Activated CD8-positive, alpha-beta memory T cell treated with anti-CD3 and anti-CD28 coated beads, Interleukin-2, amount 50 U/mL, for 24 hours (primary cell): ENCODE measurements at regions not wholly inside any gene's neighbourhood (a gene's known extent, or its start where the extent isn't known, plus 50 kb on each side); places are given as distances from the start of the nearest gene placed in this dataset.
"Not testable (repeated sequence)": the region's sequence is repeated elsewhere in the genome, so short reads cannot be mapped to it uniquely, and the experiment has no call there.

Experiments
- DNase-seq: peaks from one replicate; pipeline ENCODE4 v3.0.0-alpha.2; 2020; ENCODE audit errors: extremely low read depth

- no peak for DNase-seq
These were observed 1004.4 kb upstream of the ALCAM start for GRCh38 chr3:104362319-104362718.

DNA sequence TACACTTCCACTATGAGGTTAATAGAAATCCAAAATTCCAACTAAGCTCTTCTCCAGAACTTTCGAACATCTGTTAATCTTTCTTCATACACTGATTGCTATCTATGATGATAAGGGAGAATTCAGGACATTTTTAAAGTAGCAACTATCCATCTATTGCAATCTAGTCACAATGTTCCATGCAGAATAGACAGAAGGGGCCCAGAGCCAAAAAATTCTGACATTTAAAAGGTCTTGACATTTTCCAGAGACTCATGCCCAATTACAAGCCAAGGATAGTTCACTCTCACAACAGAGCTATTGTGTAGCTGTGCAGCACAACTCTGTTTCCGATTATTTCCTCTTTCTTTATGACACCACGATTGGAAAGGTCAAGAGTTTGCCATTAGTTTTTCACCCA, 999.7 kb upstream of the ALCAM start:
- DNase-seq: no peak

DNA sequence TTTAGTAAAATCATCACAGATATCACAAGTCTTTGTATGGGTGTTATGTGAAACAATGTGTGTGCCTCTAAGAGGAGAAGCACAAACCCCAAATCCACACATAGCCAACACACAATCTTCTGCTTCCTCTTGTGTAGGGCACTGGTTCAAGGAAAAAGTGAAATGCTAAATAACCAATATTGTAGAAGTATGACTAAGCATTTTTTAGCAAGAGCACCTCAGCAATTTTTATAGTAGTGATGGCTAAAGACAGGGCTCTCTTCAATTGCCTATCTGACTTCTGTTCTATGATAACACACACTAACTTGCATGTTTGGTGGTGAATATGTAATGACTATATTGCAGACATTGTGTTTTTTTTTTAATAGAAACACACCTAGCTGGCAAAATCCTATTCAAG, 997.9 kb upstream of the ALCAM start:
- no peak for DNase-seq

DNA sequence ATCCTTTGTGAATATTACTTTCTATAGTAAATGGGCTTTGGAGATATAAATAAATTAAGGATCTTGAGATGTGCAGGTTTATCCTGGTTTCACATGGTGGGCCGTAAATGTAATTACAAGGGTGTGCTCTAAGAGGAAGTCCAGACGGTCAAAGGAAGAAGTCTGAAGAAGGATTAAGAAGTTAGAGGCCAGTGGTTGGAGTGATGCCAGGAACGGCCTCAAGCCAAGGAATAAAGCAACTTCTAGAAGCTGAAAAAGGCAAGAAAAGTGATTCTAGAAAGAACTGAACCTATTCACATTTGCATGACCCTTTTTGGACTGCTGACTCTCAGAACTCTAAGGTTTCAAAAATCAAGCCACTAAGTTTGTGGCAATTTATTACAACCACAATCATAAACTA, 981.3 kb upstream of the ALCAM start:
- DNase-seq: no peak

- no peak for DNase-seq
These were observed 978.1 kb upstream of the ALCAM start for GRCh38 chr3:104388619-104389018.

DNA sequence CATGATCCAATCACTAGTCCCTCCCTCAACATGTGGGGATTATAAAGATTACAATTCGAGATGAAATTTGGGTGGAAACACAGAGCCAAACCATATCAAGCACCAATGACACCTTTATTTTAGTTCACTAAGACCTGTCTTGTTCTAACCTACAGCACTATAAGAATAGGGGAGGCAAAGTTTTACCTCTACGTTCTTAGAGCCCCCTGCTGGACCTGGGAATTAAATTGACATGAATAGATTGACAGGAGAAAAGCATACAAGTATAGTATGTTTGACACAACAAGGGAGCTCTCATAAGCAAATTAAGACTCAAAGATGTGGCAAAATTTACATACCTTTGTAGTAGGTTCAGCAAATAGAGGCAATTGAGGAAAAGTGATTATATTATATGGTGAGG, 974.4 kb upstream of the ALCAM start:
- DNase-seq: no peak

- DNase-seq: no peak
These were observed 969.6 kb upstream of the ALCAM start for GRCh38 chr3:104396974-104397669.

DNA sequence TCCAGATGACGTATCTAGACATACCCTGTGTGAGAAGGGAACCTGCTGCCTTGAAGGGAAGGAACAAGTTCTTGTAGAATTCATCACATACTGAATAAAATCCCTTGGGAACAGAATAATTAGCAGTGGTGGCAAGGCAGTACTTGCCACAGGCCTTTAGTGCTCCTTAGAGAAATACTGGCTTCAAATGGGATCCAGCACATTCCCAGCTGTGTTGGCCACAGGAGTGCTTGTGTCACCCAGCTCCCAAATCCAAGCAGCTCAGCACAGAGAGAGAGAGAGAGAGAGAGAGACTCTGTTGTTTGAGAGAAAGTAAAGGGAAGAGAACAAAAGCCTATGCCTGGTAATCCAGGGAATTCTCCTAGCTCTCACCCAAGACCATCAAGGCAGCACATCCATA, 969.0 kb upstream of the ALCAM start:
- DNase-seq: no peak

DNA sequence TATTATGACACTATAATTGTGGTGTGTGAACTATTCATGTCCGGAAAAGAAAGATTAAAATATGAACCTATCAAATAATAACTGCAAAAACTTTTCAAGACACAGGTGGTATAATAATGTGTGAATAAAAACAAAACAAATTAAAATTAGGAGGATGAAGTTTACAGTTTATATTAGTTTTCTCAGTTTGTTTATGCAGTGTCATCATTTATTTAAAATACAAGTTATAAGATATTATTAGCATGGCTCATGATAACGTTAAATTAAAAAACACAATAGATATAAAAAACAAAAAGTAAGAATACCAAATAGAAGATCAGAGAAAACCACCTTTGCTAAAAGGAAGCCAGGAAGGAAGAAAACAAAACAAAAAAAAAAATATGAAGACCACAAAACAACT, 963.8 kb upstream of the ALCAM start:
- DNase-seq: no peak

DNA sequence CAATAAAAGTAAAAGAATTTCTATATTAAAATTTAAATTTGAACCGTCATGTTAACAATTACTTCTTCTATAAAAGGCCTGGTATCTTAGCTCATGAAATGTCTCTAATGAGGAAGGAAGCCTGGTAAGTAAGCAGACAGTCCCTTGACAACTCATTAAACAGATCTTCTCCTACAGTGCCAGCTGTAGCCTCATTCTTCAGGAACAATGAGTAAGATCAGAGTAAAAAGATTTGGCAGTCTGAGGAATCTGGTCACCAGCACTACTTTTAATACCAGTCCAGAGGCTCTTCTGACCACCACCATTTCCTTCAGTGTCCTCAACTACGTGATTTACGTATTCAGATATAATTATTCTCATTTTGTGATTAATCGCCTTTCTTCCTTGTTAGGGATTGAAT, 955.0 kb upstream of the ALCAM start:
- DNase-seq: no peak

DNA sequence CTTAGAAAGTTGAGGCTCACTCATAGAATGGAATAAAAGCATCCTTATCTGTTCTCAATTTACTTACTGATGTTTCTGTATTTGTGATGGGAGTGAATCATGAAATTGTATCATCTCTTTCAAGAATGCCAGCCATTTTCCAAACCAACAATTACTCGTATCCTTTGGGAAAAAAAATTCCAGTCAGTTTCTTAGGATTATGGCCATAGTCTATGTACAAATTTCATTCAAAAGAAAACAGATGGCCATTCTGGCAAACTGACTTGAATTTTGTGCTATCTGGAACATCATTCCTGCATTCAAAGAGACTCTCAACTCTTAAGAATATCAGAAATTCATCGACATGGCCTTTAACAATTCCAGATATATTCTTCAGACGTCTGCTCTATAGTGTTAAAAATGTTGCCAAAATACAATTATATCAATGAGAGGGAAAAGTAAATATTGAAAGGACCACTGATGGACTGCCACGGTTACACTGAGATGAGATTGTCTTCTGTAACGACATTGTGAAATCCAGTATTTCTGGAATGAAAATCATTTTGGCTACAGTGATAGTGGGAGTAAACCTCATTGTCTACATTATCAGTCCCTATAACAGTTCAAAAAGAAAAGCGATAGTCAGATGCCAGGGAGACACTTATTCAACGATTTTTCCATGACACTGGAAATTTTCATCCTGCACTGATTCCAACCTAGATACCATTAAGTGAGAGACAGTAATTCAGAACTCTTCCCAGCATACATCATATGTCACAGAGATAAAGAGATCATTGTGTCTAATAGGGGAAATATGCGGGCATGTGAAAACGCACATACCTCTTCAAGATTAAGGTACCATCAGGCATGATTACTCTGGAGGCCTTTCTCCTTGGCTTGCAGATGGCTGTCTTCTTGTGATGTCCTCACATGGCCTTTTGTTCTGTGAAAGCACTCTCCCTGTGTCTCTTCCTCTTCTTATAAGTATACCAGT, 953.8 kb upstream of the ALCAM start:
- no peak for DNase-seq

DNA sequence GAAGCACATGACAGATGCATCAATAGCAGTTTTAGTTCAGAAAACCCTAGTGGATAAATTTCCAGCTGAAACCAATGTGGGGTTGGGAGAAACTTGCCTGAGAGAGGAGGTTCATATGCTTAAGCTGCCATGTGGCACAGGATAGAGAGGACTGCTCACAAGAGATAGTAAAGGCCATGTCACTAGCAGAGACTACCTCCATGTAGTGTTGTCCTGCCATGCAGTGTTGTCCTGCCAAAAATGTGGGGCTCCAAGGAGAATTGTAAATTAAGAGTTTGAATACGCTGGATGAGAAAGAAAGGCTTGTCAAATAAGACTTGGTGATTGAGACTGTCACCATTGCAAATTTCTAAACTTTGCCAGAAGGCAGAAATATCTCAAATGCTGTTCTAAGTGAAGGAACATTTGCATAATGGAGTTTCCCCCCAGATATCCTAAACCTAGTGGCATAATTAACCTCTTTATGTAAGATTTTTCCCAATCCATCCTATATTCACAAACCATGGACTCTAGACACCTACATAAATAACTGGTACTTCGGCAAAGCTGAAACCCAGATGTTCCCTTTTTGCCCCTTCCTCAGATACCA, 938.3 kb upstream of the ALCAM start:
- DNase-seq: no peak

- no peak for DNase-seq
These were observed 937.0 kb upstream of the ALCAM start for GRCh38 chr3:104429727-104430126.

DNA sequence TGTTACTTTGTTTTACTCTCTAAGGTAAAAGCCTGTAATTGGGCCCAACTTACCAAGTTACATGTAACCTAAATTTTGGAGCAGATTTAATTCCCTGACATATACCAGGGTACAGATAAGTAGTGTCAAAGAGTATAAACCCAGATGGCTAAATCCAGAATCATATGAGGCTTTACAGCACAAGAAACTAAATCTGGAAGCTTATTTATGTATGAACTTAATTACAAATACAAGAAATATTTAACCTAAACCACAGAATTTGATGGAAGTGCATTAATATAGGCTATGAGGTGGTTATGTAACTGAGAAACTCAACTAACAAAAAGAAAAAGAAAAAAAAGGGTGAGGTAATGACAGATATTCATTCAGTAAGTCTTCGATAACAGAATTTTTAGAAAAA, 930.2 kb upstream of the ALCAM start:
- no peak for DNase-seq

- DNase-seq: no peak
These were observed 929.5 kb upstream of the ALCAM start for GRCh38 chr3:104437131-104437750.

DNA sequence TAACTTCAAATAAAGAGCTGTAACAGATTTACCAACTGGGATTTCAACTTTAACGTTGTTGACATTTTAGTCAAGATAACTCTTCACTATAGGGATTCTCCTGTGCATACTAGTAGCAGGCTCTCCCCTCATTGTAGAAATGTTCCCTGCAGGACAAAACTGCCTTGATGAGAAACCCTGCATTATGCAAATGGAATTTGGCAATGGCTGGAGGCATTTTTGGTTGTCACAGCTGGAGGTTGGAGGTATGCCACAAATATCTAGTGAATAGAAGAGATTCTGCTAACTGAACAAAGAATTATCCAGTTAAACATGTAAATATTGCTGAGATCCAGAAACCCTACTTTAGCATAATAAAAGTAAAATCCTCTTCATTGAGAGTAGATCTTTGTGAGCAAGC, 928.8 kb upstream of the ALCAM start:
- no peak for DNase-seq

DNA sequence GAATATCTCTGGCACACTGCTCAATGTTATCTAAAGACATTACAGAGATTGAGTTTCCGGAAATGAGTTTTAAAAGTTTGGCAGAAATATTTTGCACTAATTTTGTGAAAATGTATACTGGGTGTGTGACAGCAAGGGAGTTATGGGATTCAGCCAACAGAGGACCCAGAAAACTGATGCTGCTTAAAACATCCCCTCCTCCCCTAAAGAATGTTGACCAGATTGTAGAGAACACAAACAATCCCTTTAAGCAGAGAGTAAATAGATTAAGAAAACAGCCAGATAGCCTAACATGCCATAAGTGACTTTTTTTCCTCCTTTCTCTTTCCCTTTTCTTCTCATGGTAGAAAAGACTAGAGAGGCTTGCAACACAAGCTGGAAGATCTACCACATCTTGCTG, 928.0 kb upstream of the ALCAM start:
- DNase-seq: no peak

GRCh38 chr3:104445252-104445919, 921.3 kb upstream of the ALCAM start:
- DNase-seq: not testable (repeated sequence)

GRCh38 chr3:104447681-104448080, 919.0 kb upstream of the ALCAM start:
- no peak for DNase-seq

GRCh38 chr3:104452697-104453096, 914.0 kb upstream of the ALCAM start:
- no peak for DNase-seq

DNA sequence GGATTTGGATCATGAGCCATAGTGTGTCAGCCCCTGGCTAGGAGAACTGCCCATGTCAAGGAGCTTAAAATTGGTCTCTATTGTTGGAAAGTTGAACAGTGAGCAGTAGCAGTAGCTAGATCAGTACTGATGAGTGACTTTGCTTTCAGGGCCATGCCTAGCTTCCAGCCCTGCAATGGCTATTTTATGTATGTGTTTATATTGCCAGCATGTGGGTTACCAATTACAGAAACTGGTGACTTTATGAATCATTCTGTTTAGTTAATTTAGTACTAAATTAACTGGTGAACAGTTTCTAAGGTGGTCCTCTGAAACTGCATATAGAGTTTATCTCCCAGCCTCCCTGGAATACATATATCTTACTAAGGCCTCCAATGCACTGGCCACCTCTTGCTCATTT, 908.1 kb upstream of the ALCAM start:
- no peak for DNase-seq
